ENCODE measurements at regions not wholly inside any gene's neighbourhood (a gene's known extent, or its start where the extent isn't known, plus 50 kb on each side); places are given as distances from the start of the nearest gene placed in this dataset.

GRCh38 chr3:31302343-31302742, 230.4 kb upstream of the STT3B start:
- TF ChIP-seq, protein P1, sequence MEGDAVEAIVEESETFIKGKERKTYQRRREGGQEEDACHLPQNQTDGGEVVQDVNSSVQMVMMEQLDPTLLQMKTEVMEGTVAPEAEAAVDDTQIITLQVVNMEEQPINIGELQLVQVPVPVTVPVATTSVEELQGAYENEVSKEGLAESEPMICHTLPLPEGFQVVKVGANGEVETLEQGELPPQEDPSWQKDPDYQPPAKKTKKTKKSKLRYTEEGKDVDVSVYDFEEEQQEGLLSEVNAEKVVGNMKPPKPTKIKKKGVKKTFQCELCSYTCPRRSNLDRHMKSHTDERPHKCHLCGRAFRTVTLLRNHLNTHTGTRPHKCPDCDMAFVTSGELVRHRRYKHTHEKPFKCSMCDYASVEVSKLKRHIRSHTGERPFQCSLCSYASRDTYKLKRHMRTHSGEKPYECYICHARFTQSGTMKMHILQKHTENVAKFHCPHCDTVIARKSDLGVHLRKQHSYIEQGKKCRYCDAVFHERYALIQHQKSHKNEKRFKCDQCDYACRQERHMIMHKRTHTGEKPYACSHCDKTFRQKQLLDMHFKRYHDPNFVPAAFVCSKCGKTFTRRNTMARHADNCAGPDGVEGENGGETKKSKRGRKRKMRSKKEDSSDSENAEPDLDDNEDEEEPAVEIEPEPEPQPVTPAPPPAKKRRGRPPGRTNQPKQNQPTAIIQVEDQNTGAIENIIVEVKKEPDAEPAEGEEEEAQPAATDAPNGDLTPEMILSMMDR (IDR thresholded peaks at IDR 0.05), result no peak
- TF ChIP-seq POLR2A (IDR thresholded peaks at IDR 0.05), result no peak
- no peak for TF ChIP-seq POLR2AphosphoS5 (IDR thresholded peaks at IDR 0.05; ENCODE audit: insufficient read depth in 1 of 2, low read depth in 1 of 2)

Data from vagina (tissue), 2 donors.